Left ventricle myocardium inferior (tissue), 1 donor: ENCODE measurements at regions not wholly inside any gene's neighbourhood (a gene's known extent, or its start where the extent isn't known, plus 50 kb on each side); places are given as distances from the start of the nearest gene placed in this dataset.

Source experiments
- DNase-seq: peaks from one replicate; pipeline ENCODE4 v3.0.0-alpha.2; 2020
- H3K27ac ChIP-seq: fragments of 200-600 bp; replicated peaks from 2 replicates; pipeline ENCODE4 v1.8.0; 2021
- H3K27me3 ChIP-seq: fragments of 200-600 bp; 2 replicates; pipeline ENCODE4 v1.8.0; 2021; ENCODE audit warnings: low read depth
- H3K36me3 ChIP-seq: fragments of 200-600 bp; 2 replicates; pipeline ENCODE4 v1.8.0; 2021
- H3K4me1 ChIP-seq: fragments of 200-600 bp; 2 replicates; pipeline ENCODE4 v1.8.0; 2021
- H3K4me3 ChIP-seq: fragments of 200-600 bp; 2 replicates; pipeline ENCODE4 v1.8.0; 2021; ENCODE audit warnings: mild to moderate bottlenecking, moderate library complexity
- H3K9me3 ChIP-seq: fragments of 200-600 bp; replicated peaks from 2 replicates; pipeline ENCODE4 v1.8.0; 2021
- CTCF ChIP-seq: fragments of 200-600 bp; IDR thresholded peaks from 2 replicates; pipeline ENCODE4 v1.8.0; 2021; ENCODE audit warnings: antibody characterized with exemption, mild to moderate bottlenecking, borderline replicate concordance
- intact Hi-C: fragments of 100-400 bp; cut with micrococcal nuclease; formaldehyde crosslinking; loops from one replicate; pipeline ENCODE4 v1.11.0; 2022
- donor health status: DM: no; HTN: yes; CAD: no; lungs with severe emphysema.

DNA sequence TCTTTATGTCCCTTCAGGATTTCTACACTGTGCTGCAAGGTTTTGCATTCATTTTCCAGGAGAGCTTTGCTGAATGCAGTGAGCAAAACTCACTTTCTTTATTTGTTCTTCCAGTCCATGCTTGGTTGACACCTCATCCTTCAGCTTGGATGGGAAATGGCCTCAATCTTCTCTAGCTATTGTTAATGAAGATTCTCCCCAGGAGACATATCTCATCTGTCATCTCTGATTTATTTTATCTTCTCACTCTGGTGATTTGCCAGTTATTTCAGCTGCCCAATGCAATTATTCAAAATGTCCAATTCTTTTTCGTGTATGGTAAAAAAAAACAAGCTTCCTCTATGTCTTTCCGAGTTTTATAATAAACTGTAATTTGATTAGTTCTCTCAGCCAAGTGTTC, 77.9 kb upstream of the PAK5 start:
- Histone ChIP-seq H3K36me3 (no peaks in the 10 kb centered on the region), H3K4me3 (no peak overlapping the region), H3K27ac (no peak overlapping the region), H3K9me3 (no peaks in the 10 kb centered on the region), H3K4me1 (no peaks in the 10 kb centered on the region), H3K27me3 (peaks cover 11% of the 10 kb centered on the region)
- no peak for TF ChIP-seq CTCF
- intact Hi-C loops: no loop called here
- DNase-seq: no peak

GRCh38 chr20:9912858-9913434, 74.1 kb upstream of the PAK5 start:
- H3K36me3 ChIP-seq: no peaks in the 10 kb centered on the region
- DNase-seq: no peak
- intact Hi-C loops: no loop called here
- H3K9me3 ChIP-seq: no peaks in the 10 kb centered on the region
- H3K27ac ChIP-seq: no peak overlapping the region
- H3K27me3 ChIP-seq: peaks cover 18% of the 10 kb centered on the region
- no peaks in the 10 kb centered on the region for H3K4me1 ChIP-seq
- H3K4me3 ChIP-seq: no peak overlapping the region
- peak; percentile 82 for TF ChIP-seq CTCF

DNA sequence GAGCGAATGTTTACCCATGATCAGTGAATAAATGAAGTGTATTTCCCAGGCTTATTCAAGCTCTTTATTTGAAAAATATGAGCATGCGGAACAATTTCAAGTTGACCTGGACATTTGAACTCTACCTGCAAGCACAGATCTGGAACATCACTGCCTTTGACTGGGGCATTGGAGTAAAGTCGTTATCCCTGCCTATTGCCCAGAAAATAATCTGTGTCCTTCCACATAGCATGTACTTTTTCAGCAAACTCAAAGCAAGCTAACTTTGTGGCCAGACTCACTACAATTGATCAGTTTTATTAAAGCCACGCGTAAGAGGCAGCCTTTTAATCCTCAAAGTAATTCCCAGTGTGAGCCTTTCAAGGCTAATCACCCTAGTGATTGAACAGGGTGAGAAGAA, 73.4 kb upstream of the PAK5 start:
- H3K27ac ChIP-seq: no peak overlapping the region
- no peaks in the 10 kb centered on the region for H3K36me3 ChIP-seq
- H3K4me3 ChIP-seq: no peak overlapping the region
- no peak for DNase-seq
- TF ChIP-seq CTCF: no peak
- no peaks in the 10 kb centered on the region for H3K4me1 ChIP-seq
- peaks cover 22% of the 10 kb centered on the region for H3K27me3 ChIP-seq
- no peaks in the 10 kb centered on the region for H3K9me3 ChIP-seq
- intact Hi-C loops: no loop called here

GRCh38 chr20:9911519-9911918, 72.6 kb upstream of the PAK5 start:
- intact Hi-C loops: no loop called here
- H3K4me1 ChIP-seq: no peaks in the 10 kb centered on the region
- peaks cover 22% of the 10 kb centered on the region for H3K27me3 ChIP-seq
- no peak overlapping the region for H3K4me3 ChIP-seq
- H3K9me3 ChIP-seq: no peaks in the 10 kb centered on the region
- no peak for TF ChIP-seq CTCF
- H3K36me3 ChIP-seq: no peaks in the 10 kb centered on the region
- DNase-seq: no peak
- H3K27ac ChIP-seq: no peak overlapping the region

DNA sequence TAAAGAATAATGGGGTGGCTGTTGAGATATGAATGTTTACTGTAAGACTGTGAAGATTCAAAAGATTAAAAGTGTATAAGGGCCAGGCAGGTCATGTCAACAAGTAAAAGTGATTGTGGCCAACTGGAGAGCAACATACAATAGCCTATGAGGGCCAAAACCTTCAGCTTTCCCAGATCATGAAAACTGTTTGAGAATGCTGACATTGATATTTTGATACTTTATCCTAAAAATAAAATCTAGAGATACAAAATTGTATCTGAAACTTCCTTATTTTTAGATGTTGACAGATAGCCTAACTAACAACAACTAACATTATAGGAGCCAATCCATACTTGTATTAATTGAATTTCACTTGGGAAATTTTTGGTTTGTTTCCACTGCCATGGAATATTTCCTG, 70.3 kb upstream of the PAK5 start:
- peaks cover 22% of the 10 kb centered on the region for H3K27me3 ChIP-seq
- no peaks in the 10 kb centered on the region for H3K4me1 ChIP-seq
- TF ChIP-seq CTCF: no peak
- H3K4me3 ChIP-seq: no peak overlapping the region
- no peaks in the 10 kb centered on the region for H3K9me3 ChIP-seq
- H3K36me3 ChIP-seq: no peaks in the 10 kb centered on the region
- no peak overlapping the region for H3K27ac ChIP-seq
- DNase-seq: no peak
- intact Hi-C loops: loop anchor here (10.0 kb wide), 2 partner anchors 56 to 284 kb away; no protein-coding TSS in a partner anchor
